ENCODE measurements at regions not wholly inside any gene's neighbourhood (a gene's known extent, or its start where the extent isn't known, plus 50 kb on each side); places are given as distances from the start of the nearest gene placed in this dataset.
"Not testable (repeated sequence)": the region's sequence is repeated elsewhere in the genome, so short reads cannot be mapped to it uniquely, and the experiment has no call there.

DNA sequence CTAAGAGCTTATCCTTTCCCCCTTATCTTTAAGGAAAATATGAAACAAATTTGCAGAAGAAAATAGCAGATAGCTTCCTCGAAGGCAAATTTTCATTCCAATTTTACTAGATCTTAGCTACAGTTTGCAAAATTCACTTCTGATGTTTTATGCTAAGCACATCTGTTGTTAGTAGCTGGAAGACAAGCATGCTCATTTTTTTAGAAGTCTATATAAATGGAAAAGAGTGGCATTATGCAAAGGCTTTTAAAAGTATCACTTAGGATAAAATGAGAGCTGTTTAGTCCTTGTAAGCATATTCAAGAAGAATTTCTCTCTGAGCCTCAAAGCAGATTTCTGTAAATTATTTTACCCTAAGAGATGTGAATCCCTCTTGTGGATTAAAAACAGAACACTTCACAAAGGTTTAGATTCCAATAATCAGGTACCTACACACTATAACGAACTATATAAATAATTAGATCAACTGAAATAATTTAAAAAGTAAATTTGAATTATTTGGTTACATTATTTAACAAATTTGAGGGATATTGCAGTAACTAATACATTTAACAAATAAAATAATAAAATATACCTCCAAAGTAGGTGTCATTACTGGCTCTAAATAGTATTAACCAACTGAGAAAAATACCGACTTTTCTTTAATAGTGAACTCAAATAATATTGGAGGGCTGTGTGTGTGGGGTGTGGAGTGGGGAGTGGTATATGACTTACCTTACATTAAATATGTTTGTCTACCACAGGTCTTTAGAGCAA lies 307.1 kb downstream of the SEMA3D start:
- DNase-seq, result no peak

DNA sequence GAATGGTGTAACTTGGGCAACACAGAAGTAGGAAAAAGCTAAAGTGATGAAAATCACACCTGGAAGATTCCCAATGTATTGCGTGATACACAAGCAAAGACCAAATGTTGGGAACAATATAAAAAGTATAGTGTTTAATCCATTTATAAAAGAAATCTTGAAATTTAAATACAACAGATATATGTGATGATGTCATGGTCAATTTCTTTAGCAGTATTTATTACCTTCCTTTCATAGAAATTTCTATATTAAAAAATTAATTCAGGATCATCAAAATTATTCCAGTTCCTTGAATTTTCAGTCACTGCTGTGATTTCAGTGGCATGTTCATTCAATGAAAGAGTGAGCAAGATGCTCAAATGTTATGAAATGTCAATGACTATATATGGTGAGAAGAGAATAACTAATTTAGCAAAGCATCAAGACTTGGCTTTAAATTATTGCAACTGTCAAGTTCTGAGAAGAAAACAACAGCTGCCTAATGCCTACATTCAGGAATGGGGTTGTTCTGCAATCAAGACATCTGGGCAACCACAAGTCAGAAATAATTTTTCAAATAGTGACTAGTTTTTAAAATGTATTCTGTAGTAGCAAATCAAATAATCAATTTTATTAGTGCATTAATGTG lies 308.8 kb downstream of the SEMA3D start:
- no peak for DNase-seq

DNA sequence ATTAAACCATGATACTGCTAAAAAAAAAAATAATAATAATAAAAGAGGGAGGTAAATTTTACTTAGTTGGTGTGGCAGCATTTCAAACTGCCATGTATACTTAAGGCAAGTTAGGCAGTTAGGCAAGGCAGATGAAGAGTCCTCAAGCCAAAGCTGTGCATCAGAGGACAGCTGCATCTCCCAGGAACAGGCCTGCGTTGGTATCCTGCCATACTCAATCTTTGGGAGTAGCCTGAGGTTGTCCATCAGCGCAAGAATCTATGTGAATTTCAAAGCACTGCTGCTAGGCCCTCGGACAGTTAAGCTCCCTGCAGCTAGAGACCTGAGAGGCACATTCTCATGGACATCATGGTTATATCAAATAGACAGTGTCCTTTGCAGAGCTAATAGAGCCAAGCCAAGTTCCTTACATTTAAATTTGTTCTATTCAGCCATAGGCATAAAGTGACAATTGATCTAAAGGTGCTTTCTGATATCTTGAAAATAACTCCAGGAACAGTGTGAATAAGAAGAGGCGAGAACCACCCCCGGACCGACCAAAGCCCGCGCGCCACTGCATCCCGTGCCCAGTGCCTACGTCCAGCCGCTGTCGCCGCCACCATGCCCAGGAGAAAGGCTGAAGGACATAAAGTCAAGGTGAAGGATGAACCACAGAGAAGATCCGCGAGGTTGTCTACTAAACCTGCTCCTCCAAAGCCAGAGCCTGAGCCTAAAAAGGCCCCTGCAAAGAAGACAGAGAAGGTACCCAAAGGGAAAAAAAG lies 310.6 kb downstream of the SEMA3D start:
- no peak for DNase-seq

DNA sequence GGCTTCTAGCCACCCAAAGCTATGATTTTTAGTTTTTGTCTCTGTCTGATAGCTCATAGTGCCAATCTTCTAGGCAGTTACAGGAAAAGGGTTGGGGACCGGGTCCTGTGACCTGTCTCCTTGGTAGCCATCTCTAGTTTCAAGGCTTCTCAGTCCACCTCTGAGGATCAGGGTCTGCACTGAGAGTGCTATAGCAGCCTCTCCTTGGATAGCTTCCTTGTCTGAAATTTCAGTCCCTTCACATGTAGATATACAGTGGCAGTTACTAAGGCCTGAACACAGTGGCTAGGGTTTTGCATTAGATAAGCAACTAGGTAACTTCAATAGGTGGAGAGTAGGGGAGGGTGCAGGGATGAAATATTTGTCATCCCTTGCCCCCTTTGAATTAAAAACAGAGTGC lies 321.3 kb downstream of the SEMA3D start:
- no peak for DNase-seq

DNA sequence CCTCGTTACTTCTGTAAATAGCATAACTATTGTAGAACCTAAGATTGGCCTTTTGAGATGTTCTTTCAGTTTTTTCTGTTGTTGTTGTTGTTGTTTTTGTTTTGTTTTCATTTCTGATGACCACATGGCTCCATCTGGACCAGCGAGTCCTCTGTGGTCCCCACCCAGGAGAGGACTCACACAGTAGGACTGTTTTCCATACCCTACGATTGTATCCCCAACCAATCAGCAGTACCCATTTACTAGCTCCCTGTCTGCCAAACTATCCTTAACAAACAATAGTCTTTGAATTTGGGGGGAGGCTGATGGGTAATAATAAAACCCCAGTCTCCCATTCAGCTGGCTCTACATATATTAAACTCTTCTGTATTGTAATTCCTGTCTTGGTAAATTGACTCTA lies 329.5 kb downstream of the SEMA3D start:
- DNase-seq, result no peak

DNA sequence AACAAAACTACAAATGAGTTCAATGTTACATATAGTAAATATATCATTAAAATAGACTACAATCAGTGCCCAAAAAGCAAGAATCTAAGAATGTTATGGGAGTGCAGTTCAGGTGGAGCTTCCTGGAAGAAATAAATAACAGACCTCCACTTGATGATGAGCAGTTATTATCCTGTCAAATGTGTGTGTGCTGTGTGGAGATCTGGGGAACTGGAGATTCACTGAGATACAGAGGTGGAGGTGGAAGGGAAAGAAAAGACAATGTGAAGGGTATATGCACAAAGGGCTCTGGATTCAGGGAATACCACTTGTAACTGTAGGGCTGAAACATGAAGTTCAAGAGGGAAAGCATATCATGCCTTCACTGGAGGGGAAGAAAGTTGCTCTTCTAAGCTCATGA lies 331.1 kb downstream of the SEMA3D start:
- no peak for DNase-seq

DNA sequence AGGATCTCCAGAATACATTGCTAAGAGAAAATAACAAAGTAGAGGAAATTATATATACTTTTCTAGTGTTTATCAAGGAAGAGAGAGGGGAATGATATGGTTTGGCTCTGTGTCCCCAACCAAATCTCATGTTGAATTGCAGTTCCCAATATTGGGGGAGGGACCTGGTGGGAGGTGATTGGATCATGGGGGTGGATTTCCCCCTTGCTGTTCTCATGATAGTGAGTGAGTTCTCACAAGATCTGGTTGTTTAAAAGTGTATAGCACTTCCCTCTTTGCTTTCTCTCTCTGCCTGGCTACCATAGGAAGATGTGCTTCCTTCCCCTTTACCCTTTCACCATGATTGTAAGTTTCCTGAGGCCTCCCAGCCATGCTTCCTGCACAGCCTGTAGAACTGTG lies 337.9 kb downstream of the SEMA3D start:
- DNase-seq, result not testable (repeated sequence)

DNA sequence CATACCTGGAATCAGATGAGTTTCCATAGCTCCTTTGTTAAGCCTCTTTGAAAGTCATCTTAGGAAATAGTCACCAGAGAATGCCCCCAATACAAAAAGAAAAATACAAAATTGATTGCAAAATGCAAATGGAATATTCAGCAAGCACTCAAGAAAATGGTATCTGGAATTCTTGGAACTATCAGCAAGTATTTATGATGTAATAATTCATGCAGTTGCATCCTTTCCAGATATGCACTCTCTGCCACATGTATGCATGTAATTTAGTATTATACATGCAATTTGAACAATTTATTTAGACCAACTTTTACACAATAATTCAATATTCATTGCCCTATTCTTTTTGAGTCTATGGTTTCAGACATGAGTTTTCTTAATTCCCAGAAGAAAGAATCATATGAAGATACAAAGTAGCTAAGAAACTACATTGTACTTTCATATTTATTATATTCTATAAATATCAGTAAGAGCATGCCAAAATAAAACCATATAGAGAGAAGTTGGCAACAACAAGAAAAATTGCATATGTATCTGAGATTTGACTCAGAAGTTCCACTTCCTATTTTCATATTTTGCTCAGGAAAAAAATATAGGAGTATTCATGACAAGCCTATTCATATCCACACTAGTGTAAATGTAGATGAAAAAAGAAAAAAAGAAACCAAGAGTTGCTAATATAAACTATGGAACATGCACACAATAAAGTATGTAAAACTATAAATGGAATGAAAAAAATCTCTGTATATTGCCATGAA lies 338.5 kb downstream of the SEMA3D start:
- no peak for DNase-seq

DNA sequence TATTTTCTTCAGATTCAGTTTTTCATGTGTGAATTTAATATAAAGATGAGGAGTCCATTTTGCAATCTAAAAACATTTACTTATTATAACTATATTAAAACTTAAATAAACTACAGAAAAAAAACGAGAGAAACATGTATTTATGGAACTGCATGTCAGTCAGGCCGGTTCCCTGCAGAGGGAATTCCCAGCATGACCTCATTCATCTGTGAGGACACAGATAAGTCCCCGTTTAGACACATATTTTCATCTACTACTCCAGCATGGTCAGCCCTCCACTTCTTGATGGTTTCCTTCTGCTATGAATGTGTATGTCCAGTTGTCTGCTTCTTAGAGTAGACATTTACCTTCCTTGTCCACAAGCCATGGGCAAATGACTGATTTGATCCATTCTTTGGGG lies 339.1 kb downstream of the SEMA3D start:
- no peak for DNase-seq

DNA sequence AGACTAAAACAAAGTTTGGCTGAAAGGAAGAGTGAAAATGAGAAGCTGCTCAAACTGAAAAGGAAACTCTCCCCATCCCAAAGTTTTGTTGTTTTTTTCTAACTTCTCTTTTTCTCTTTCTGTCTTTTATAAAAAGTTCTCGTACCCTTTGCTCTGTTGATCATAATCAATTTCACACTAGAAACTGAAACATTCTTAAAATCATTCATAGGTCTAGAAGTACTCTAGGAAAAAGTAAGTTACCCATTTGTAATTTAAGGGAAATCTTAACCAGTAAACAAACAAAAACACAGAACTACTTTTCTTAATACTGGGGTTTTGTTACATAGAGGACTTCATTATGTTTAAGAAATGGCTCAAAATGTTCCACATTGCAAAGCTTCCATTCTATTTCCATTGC lies 339.8 kb downstream of the SEMA3D start:
- DNase-seq, result no peak

DNA sequence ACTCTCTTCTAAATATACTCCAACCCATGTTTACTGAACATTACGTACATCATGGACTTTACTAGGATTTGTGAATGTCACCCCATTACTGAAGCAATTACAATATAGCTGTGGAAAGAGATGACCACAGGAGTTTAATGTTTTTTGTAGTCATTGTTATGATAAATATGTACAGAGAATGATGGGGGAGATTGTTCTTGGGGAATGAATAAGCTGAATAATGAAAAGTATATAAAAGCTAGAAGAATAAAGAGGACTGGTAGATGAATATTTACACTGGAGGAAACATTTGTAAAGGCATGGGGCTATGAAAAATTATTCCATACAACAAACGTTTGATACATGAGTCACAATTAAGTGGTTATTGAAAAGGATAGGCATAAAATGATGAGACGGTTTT lies 340.9 kb downstream of the SEMA3D start:
- no peak for DNase-seq

DNA sequence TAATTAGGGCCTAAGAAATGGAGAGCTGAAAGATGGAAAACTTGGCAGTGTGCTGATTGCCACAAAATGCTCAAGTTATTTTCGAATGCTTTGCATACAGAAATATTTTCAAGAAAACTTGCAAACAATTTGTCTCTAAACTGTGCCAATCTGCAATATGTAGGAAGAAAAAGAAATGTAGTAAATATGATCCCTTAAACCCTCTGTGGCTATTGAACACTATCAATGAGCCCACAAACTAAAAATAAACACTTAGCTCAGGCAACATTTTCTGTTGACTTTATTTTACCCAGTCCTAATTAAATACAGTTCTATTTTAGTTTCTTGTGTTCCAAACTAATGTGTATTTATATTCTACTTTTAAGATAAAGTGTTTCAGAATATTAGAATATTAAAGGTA lies 342.1 kb downstream of the SEMA3D start:
- no peak for DNase-seq

DNA sequence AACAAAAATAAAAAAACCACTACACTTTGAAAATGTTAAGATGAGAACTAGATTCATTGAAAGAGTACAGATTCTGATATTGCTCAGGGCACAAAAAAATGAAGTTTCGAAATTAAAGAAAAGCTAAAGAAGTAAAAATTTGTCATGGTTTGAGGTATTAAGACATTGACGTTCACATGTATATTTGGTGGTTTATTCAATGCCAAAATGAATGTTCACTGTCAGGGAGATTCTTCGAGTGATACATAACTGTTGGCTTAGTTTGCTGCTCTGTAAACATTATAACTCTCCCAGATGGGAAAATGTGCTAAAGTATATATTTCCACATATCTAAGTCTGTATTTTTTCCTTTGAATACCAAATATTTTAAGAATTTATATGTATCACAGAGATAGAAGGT lies 345.0 kb downstream of the SEMA3D start:
- DNase-seq, result no peak

DNA sequence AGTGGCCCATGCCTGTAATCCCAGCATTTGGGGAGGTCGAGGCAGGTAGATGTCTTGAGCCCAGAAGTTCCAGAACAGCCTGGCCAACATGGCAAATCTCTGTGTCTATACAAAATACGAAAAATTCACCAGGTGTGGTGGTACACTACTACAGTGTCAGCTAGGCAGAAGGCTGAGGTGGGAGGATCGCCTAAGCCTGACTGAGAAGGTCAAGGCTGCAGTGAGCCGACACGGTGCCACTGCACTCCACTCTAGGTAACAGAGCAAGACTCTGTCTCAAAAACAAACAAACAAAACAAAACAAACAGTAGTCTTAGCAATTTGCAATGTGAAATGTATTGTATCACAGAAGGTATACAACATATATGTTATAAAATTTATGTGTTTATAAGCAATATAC lies 348.0 kb downstream of the SEMA3D start:
- no peak for DNase-seq

DNA sequence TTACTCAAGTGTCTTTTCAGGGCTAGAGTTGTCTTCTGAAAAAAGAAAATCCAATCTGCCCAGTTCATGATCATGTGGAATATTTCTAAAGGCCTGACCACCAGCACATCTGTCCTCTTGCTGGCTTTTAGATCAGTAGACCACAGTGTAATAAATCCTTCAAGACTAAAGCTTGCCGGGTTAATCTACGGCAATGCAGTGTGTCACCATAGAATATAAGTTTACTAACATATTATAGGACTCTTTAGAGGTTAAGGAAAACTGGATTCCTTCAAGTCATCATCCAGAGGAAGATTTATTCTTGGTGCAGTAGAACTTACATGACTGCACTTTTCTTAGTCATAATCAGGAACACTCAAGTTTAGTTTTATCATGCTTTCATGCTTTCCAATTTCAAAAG lies 349.5 kb downstream of the SEMA3D start:
- DNase-seq, result peak; percentile 8

DNA sequence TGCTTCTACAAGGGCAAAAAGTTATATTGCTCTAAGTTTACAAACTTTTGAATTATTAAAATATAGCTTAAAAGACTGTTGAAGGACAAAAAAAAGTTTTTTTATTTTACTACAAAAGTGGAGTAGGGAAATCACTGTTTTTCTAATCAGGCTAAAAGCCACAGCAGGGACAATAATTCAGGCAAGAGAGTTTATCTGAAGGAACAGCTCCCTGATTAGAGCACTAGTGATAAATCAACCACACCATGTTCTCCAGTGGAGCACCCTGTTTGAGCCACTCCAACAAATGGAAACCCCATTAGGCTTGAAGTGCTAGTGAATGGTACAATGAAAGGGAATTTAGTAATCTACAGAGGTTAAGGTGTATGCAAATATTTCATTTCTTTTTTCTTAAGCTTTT lies 357.1 kb downstream of the SEMA3D start:
- no peak for DNase-seq

DNA sequence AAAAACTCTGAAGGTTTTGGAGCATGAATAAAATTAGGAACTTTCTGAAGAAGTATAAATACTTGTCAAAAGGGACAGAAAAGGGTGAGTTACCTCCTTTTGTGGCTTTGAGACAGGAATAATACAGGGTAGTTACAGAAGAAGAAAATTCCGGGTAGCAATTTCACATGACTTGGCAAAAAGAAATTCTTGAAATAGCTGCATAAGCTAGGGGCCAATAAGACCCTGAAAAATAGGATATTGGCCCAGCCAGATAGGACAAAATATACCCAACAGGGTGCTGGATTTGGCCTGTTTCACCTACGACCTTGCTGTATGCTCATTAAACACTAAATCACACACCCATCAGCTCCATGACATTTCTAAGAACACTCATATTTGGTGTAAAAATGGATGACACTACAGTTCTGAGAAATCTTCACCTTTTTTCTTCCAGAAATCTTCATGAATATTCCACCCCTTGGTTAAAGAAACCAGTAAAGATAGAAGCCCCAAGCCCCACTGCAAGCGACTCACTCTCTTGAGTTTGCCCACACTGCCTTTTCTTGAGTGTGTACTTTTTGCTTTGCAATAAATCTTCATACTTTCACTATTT lies 362.7 kb downstream of the SEMA3D start:
- DNase-seq, result no peak

DNA sequence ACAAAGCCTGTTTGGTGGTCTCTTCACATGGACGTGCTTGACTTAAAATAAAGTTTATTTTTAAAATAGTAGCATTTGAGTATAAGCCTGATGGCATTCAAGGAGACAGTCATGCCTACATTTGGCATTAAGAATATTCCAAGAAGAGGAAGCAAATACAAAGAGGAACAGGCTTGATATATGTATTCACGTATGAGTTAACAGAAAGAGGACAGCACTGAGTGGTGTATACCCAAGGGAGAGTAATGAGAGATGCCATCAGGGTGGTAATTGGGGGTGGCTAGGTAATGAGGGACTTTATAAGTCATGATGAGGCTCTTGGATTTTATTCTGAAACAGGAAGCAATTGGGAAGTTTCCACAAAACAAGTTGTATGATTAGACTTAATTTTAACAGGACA lies 363.3 kb downstream of the SEMA3D start:
- no peak for DNase-seq

DNA sequence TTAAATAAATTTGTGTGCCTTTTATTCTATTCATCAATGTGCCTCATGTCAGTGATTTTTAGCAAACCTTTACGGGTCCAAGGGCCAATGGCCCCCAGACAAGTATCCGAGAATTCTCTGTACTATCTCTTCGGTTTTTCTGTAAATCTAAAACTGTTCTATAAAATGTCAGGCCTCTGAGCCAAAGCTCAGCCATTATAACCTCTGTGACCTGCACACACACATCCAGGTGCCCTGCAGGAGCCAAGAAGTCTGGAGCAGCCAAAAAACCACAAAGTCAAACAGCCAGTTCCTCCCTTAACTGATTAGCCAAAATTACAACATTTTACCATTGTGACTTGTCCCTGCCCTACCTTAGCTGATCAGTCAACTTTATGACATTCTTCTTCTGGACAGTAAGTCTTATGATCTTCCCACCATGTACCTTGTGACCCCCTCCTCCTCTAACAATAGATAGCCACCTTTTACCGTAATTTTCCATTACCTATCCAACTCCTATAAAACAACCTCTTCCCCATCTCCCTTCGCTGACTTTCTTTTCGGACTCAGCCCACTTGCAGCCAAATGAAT lies 363.8 kb downstream of the SEMA3D start:
- DNase-seq, result no peak

DNA sequence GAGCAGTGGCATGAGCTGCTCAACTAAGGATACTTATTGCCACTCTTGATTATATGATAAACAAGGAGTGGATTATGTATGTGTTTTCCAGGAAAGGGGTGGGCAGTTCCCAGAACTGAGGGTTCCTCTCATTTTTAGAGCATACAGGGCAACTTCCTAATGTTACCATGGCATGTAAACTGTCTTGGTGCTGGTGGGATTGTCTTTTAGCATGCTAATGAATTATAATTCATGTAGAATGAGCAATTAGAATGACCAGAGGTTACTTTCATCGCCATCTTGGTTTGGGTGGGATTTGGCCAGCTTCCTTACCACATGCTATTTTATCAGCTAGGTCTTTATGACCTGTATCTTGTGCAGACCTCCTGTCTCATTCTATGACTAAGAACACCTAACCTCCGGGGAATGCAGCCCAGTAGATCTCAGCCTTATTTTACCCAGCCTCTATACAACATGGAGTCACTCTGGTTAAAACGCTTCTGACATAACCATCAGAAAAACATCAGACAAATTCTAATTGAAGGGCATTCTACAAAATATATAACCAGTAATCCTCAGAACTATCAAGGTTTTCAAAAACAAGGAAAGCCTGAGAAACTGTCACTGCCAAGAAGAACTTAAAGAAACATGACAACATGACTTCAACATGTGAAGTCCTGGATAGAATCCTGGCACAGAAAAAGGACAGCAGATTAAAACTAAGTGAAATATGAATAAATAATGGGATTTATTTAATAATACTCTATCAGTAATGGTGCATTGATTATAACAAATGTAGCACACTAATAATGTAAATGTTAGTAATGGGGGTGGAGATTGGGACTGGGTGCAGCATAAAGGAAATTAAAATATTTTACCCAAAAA lies 365.0 kb downstream of the SEMA3D start:
- DNase-seq, result no peak

DNA sequence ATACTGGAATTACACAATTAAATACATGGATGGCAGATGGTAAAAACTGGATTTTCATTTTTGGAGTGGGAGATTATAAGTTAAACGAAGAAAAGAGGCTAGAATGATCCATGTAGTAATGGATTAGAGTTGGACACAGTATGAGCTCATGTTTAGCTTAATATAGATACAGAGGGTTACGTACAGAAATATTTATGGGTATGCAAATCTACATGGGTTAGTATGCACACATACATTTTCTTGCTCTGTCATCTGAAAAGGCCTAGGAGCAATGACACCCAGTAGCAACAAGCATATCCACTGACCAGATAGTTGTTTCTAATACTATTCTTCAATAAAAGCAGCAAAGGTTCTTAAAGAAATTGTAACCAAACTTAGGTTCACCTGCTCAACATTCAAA lies 366.4 kb downstream of the SEMA3D start:
- no peak for DNase-seq

Measured in renal pelvis (tissue), 1 donor.